ENCODE measurements at regions not wholly inside any gene's neighbourhood (a gene's known extent, or its start where the extent isn't known, plus 50 kb on each side); places are given as distances from the start of the nearest gene placed in this dataset.

DNA sequence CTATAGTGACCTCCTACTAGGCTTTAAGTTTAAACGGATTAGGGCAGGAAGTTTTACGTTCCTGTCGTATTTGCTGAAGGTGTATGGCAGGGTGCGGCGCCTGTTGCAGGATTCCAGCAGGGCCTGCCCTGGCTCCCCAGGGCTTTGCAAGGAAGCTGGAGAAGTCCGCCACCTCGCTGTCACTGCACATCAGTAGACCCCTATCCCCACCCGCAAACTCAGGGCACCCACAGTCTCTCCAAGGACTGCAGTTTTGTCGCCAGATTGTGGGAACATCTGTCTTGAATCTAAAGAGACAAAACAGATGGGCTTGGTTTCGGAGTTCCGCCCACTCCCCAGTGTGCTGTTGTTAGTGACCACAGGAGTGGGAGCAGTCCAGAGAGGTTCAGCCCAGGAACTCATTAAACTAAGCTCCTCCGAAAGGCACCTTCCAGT, 110.8 kb downstream of the CDC7 start:
- H3K4me3 ChIP-seq (ENCODE audit: low read length): no peak overlapping the region
- peak; percentile 43 for DNase-seq (ENCODE audit: low read depth)
- TF ChIP-seq, protein P1, sequence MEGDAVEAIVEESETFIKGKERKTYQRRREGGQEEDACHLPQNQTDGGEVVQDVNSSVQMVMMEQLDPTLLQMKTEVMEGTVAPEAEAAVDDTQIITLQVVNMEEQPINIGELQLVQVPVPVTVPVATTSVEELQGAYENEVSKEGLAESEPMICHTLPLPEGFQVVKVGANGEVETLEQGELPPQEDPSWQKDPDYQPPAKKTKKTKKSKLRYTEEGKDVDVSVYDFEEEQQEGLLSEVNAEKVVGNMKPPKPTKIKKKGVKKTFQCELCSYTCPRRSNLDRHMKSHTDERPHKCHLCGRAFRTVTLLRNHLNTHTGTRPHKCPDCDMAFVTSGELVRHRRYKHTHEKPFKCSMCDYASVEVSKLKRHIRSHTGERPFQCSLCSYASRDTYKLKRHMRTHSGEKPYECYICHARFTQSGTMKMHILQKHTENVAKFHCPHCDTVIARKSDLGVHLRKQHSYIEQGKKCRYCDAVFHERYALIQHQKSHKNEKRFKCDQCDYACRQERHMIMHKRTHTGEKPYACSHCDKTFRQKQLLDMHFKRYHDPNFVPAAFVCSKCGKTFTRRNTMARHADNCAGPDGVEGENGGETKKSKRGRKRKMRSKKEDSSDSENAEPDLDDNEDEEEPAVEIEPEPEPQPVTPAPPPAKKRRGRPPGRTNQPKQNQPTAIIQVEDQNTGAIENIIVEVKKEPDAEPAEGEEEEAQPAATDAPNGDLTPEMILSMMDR (conservative IDR thresholded peaks at IDR 0.05; ENCODE audit: low read length): no peak; the same call in 1 of the 2 replicates

DNA sequence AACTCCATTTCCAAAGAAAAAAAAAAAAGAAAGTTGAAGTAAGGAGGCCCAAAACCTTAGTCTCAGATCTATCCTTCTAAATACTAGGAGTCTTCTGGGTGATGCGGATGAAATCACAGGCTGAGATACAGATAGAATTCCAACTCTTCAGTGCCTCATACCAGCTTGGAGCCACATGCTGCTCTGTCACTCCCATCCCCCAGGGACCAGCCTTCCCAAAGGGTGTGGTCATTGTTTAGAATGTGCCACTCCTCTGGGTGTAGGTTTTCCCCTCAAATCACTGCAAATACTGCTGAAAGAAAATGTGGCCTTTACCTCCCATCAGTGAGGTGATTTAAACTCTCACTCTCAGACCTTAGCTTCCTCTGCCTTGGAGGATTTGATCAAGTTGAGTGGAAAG, 112.9 kb downstream of the CDC7 start:
- no peak overlapping the region for H3K4me3 ChIP-seq (ENCODE audit: low read length)
- TF ChIP-seq, protein P1 (conservative IDR thresholded peaks at IDR 0.05; ENCODE audit: low read length): no peak
- DNase-seq (ENCODE audit: low read depth): peak; percentile 60

DNA sequence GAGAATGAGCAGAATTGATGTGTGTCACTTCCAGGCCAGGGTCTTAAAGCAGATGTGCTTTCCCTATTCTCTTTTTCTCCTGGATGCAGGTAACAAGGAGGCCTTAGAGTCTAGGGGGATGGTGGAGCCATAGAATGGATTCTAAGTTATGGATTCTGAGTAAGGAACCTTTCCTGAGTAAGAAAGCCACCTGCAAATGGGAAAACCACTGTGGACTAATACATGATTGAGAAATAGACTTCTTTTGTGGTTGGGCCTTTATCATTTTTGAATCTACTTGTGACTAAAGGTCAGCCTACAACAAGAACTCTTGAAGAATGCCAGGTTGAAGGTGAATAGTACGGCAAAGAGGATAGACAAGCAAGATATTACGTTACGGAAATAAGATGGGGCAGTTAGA, 116.1 kb downstream of the CDC7 start:
- no peak for DNase-seq (ENCODE audit: low read depth)
- TF ChIP-seq, protein P1 (conservative IDR thresholded peaks at IDR 0.05; ENCODE audit: low read length): no peak
- H3K4me3 ChIP-seq (ENCODE audit: low read length): no peak overlapping the region

DNA sequence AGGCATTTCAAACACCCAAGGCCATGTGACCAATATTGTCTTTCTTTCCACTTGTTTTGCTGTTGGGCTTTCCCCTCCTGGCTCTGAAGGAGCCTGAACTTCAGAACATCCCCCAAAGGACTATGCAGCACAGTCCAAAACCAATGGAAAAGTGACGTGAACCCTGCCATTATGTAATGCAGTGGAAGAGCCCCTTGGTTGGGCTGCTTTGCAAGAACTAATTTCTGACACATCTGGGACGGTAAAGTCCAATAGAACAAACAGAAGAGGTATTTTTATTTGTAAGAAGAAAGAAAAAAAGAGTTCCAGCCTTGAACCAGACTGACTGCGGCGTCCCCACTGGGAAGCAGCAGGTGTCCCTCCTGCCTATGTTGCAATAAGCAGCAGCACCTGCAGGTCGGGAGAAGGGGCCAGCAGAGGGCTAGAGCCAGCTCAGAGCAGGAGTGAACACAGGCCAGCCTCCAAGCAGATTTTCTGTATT, 116.7 kb downstream of the CDC7 start:
- TF ChIP-seq, protein P1 (conservative IDR thresholded peaks at IDR 0.05; ENCODE audit: low read length): no peak
- no peak overlapping the region for H3K4me3 ChIP-seq (ENCODE audit: low read length)
- DNase-seq (ENCODE audit: low read depth): no peak

DNA sequence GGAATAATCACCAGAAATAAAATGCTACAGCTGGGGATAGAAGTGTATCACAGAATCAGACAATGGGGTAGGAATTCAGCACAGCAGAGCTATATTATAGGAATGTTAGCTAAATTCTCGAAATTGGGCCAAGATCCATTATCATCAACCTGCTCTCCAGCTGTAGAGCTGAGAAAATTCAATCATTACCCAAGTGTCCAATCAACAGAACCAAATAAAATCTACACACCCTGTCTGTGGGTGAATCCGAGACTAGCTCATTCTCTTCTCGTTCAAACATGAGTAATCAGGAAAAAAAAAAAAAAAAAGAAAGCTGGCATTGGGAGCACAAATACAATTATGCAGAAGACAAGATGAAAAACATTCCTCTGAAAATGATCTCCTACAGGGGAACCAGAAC, 119.2 kb downstream of the CDC7 start:
- TF ChIP-seq, protein P1 (conservative IDR thresholded peaks at IDR 0.05; ENCODE audit: low read length): no peak
- no peak overlapping the region for H3K4me3 ChIP-seq (ENCODE audit: low read length)
- peak; percentile 86 for DNase-seq (ENCODE audit: low read depth)

DNA sequence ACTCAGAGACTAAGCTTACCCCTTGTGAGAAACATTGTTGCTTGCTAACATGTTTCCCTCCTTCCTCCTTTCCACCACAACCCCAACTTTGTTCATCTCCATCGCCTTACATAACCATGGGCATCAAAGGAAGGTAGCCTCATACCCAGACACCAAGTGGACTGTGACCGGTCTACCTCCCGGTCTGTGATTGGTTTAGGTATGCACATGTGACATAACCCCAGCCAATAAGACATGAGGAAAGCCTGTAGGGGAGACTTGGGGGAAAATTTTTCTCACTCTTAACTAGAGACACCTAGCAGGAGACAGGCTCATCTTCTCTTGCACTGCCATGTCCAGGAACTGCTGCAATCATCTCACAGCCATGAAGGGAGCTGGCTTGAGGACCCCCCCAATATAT, 120.7 kb downstream of the CDC7 start:
- H3K4me3 ChIP-seq (ENCODE audit: low read length): no peak overlapping the region
- no peak for DNase-seq (ENCODE audit: low read depth)
- TF ChIP-seq, protein P1 (conservative IDR thresholded peaks at IDR 0.05; ENCODE audit: low read length): no peak

DNA sequence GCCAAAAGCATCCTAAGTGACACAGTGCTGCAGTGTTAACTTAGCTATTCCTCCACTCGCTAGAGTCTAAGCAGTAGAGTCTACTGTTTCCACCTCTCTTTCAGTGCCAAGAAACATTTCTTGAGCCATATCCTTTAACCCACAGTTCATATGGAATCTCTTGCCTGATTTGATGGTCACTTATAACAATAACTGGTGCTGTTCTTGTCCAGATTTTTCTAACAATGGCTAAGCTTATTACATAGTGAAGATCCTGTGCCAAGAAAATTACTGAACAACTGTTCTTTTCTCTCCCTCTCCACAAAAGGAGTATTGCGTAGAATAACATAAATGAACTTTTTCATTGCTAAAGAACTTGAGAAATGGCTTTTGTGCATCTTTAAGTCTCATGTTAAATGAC, 121.3 kb downstream of the CDC7 start:
- TF ChIP-seq, protein P1 (conservative IDR thresholded peaks at IDR 0.05; ENCODE audit: low read length): no peak
- H3K4me3 ChIP-seq (ENCODE audit: low read length): no peak overlapping the region
- DNase-seq (ENCODE audit: low read depth): no peak
